GM12874 (cell line): ENCODE measurements at regions not wholly inside any gene's neighbourhood (a gene's known extent, or its start where the extent isn't known, plus 50 kb on each side); places are given as distances from the start of the nearest gene placed in this dataset.

ENCODE experiments used
- TF ChIP-seq, protein P1 (sequence below): IDR thresholded peaks from 2 replicates; pipeline ENCODE4 v1.5.1; 2011; ENCODE audit warnings: low read depth, mild to moderate bottlenecking, control low read depth, low read length, moderate library complexity; ENCODE audit not compliant: insufficient read depth

DNA sequence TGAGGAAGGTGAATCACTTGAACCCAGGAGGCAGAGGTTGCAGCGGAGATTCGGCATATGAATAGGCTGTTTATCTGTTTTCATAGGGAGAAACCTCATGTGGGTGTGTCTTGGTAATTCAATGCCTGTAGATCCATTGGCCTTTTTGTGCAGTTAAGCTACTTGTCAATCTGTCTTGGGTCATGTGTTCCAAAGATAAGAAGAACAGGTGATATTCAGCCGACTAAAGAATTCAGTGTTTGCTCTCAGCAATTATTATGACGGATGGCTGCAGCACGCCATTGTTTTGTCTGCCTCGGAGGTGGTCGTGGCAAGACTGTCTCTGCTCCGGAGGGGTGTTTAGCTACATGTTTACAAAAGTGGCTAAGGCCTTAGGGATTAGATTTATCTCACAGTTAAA lies 573.0 kb upstream of the PCDH9 start:
- TF ChIP-seq, protein P1, sequence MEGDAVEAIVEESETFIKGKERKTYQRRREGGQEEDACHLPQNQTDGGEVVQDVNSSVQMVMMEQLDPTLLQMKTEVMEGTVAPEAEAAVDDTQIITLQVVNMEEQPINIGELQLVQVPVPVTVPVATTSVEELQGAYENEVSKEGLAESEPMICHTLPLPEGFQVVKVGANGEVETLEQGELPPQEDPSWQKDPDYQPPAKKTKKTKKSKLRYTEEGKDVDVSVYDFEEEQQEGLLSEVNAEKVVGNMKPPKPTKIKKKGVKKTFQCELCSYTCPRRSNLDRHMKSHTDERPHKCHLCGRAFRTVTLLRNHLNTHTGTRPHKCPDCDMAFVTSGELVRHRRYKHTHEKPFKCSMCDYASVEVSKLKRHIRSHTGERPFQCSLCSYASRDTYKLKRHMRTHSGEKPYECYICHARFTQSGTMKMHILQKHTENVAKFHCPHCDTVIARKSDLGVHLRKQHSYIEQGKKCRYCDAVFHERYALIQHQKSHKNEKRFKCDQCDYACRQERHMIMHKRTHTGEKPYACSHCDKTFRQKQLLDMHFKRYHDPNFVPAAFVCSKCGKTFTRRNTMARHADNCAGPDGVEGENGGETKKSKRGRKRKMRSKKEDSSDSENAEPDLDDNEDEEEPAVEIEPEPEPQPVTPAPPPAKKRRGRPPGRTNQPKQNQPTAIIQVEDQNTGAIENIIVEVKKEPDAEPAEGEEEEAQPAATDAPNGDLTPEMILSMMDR: no peak

GRCh38 chr13:67792151-67792676 lies 562.1 kb upstream of the PCDH9 start:
- TF ChIP-seq, protein P1: no peak

- TF ChIP-seq, protein P1: no peak
These were observed 560.9 kb upstream of the PCDH9 start for GRCh38 chr13:67791047-67791446.

DNA sequence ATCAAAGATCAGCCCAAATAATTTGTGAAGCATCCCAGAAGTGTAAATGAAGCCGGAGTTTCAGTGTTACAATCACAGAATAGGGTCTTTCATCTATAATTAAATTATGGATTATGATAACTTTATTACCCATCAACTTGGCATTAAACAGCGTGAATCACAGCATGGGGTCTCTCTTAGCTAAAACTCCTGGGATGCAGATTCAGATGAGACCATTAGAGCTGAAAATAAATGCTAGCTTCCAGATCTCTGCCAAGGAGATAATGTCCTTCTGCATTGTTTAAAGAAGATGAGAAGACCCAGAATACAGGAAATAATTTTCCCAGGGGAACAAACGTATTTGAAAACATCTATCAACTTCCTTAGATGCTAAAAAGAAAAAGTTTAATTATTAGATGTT lies 546.0 kb upstream of the PCDH9 start:
- TF ChIP-seq, protein P1: no peak

DNA sequence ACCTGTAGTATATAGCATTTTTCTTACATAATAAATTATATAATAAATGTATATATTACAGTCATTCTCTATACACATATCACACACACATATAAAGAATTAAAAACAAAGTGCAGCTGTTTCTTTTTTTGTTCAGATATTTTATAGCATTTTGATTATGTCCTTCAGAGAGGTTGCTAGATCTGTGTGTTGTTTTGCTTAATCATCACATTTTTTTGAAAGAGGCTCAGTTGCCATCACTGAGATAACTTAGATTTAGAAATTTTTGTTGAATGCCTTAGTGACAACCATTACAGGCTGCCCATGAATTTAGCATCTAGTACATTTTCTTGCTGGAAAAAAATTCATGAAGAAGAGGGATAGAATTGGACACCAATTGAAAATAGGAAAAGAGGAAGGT lies 545.2 kb upstream of the PCDH9 start:
- TF ChIP-seq, protein P1: no peak

GRCh38 chr13:67772807-67773453 lies 542.8 kb upstream of the PCDH9 start:
- TF ChIP-seq, protein P1: no peak

DNA sequence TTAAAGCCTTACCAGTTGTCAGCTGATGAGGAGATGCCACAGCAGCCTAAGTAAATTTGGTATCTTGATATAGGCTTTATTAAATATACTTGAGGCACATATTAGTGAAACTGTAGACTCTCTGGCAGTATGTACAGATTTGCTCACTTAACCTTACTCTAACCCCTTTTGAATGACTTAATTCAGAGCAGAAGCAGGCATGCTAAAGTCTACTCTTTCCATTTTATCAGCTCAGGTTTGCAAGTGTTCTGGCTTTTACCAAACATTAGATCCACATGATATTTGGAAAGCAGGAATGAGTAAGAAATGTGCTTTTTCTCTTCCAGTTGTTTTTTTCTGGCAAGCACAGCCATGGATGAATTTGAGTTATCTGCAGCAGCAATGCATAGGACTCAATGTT lies 541.0 kb upstream of the PCDH9 start:
- TF ChIP-seq, protein P1: no peak
